ENCODE measurements at regions not wholly inside any gene's neighbourhood (a gene's known extent, or its start where the extent isn't known, plus 50 kb on each side); places are given as distances from the start of the nearest gene placed in this dataset.

DNA sequence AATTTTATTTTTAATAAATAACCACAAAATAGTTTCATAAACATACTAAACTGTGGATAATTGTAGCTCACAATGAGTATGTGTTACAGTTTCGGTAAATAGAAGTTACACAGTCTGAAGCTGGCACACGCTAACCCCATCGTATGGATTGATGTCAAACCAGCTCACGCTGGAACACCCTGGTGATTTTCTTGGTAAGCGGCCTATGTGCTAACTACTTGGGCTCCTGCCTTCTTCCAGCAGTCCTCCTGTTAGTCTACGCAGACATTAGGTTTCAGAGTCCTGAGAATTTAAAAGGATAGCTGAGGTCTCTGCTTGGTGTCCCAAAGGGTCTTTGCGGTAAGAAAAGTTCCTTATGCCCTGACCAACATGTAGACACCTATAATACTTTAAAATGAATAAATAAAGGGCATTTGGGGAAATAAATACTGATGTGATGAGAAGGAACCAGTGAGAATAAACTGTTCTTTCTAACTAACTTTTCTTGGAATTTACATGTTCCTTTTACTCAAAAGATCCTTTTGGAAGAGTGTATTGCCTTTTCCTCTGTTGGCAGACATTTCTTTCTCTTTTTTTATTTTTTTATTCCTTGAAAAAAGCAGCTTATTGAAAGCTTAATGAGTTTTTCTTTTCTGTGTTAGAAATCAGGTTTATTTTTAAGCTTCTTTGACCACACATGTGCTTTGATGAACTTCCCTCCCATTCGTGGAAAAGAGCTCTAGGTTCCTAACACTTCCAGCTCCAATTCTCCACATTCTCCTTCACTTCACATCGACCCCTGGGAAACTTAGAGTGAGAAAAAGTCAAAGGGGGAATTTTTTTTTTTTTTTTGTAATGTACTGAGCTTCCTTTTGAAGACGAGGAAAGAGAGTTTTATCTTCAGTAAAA lies 322.2 kb downstream of the IRS1 start:
- WGBS, 4 donors = 74 to 82% (median 77%) methylated on average over 10 of the region's 10 CpGs
- intact Hi-C loops (cut with DNase I) = no loop called here
- DNase-seq = no peak
- Histone ChIP-seq H3K27me3 (no peaks in the 10 kb centered on the region), H3K36me3 (replicated peaks in 1 of 2) (no peaks in the 10 kb centered on the region), H3K4me3 (no peak overlapping the region), H3K27ac (peak overlapping the region in 3 of 5 donors; percentile 55 to 75 (median 66)), H3K4me1 (replicated peaks in 1 of 2) (peaks cover 15 to 20% of the 10 kb centered on the region in 2 donors), H3K9me3 (replicated peaks in 1 of 3) (no peaks in the 10 kb centered on the region)
- TF ChIP-seq, protein P1, sequence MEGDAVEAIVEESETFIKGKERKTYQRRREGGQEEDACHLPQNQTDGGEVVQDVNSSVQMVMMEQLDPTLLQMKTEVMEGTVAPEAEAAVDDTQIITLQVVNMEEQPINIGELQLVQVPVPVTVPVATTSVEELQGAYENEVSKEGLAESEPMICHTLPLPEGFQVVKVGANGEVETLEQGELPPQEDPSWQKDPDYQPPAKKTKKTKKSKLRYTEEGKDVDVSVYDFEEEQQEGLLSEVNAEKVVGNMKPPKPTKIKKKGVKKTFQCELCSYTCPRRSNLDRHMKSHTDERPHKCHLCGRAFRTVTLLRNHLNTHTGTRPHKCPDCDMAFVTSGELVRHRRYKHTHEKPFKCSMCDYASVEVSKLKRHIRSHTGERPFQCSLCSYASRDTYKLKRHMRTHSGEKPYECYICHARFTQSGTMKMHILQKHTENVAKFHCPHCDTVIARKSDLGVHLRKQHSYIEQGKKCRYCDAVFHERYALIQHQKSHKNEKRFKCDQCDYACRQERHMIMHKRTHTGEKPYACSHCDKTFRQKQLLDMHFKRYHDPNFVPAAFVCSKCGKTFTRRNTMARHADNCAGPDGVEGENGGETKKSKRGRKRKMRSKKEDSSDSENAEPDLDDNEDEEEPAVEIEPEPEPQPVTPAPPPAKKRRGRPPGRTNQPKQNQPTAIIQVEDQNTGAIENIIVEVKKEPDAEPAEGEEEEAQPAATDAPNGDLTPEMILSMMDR (IDR thresholded peaks at IDR 0.05) = no peak
- no peak for TF ChIP-seq POLR2A (IDR thresholded peaks at IDR 0.05)

DNA sequence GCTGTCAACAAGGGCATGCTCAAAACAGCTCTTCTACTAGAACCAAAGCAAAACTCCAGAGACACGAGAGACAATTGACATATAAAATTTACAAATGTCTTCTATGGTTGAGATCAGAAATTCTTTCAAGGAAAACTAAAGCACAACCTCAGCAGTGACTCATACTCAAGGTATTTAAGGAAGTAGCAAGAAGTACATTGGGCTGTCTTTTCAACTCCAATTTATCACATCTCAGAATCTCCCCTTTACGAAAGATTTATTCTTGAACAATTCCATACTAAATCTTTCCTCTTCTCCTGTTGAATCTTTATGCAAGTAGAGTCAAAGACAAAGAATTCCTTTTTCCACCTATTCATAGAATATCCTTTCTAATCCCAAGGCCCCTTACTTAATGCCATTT lies 324.0 kb downstream of the IRS1 start:
- intact Hi-C loops (cut with DNase I) = no loop called here
- Histone ChIP-seq H3K4me1 (replicated peaks in 1 of 2) (peaks cover 12 to 20% of the 10 kb centered on the region in 2 donors), H3K36me3 (replicated peaks in 1 of 2) (no peaks in the 10 kb centered on the region), H3K4me3 (no peak overlapping the region), H3K27ac (no peak overlapping the region), H3K27me3 (no peaks in the 10 kb centered on the region), H3K9me3 (replicated peaks in 1 of 3) (no peaks in the 10 kb centered on the region)
- TF ChIP-seq, protein P1 (IDR thresholded peaks at IDR 0.05) = no peak
- no peak for TF ChIP-seq POLR2A (IDR thresholded peaks at IDR 0.05)
- WGBS, 4 donors = 44 to 61% (median 53%) methylated on average over 2 of the region's 2 CpGs
- DNase-seq = no peak

DNA sequence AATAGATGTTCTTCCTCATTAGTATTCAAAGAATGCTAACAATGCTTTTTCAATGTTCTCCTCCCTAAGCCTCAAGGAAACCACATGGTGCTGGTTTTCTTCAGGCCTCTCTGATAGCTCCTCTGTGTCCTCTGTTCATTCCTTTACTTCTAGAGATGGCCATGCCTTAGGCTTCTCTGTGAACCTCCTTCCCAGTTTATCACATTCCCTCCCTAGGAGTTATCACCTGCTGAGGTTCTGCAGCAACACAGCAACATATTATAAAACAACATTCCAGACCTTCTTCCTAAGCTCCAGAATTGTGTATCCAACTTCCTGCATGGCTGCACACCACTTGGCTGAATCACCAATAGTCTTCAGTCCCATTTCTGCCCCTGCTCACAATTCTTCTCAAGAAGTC lies 325.5 kb downstream of the IRS1 start:
- Histone ChIP-seq H3K36me3 (replicated peaks in 1 of 2) (no peaks in the 10 kb centered on the region), H3K4me3 (no peak overlapping the region), H3K9me3 (replicated peaks in 1 of 3) (no peaks in the 10 kb centered on the region), H3K27me3 (no peaks in the 10 kb centered on the region), H3K4me1 (replicated peaks in 1 of 2) (peaks cover 0 to 14% of the 10 kb centered on the region in 2 donors), H3K27ac (no peak overlapping the region)
- TF ChIP-seq, protein P1 (IDR thresholded peaks at IDR 0.05) = no peak
- TF ChIP-seq POLR2A (IDR thresholded peaks at IDR 0.05) = no peak
- intact Hi-C loops (cut with DNase I) = no loop called here
- no peak for DNase-seq

DNA sequence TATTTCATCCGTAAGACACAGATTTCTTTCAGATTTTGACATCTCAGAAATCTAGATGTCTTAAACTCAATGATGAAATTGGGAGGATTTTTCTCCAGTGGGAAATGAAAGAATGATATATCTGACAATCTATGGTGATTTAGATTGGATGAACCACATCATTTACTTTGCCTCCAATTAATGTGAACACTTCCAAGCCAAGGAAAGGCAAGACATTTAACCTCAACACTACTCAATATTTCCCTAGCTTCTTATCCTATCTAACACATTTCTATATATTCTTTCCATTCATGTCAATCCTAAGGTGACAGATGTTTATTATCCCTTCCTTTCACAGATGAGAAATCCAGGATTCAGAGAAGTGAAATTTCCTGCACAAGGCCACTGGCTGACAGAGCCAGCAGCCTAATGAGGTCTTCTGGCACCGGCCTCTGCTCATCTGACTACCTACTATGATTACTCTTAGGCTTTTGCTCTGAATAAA lies 327.6 kb downstream of the IRS1 start:
- 48 to 69% (median 49%) methylated on average over 2 of the region's 2 CpGs for WGBS, 4 donors
- no peaks in the 10 kb centered on the region for H3K36me3 ChIP-seq (replicated peaks in 1 of 2)
- H3K27me3 ChIP-seq = no peaks in the 10 kb centered on the region
- H3K27ac ChIP-seq = no peak overlapping the region
- DNase-seq = no peak
- TF ChIP-seq POLR2A (IDR thresholded peaks at IDR 0.05) = no peak
- TF ChIP-seq, protein P1 (IDR thresholded peaks at IDR 0.05) = no peak
- intact Hi-C loops (cut with DNase I) = no loop called here
- no peak overlapping the region for H3K4me3 ChIP-seq
- H3K9me3 ChIP-seq (replicated peaks in 1 of 3) = no peaks in the 10 kb centered on the region
- no peaks in the 10 kb centered on the region for H3K4me1 ChIP-seq (replicated peaks in 1 of 2)
